ENCODE measurements at regions not wholly inside any gene's neighbourhood (a gene's known extent, or its start where the extent isn't known, plus 50 kb on each side); places are given as distances from the start of the nearest gene placed in this dataset.

DNA sequence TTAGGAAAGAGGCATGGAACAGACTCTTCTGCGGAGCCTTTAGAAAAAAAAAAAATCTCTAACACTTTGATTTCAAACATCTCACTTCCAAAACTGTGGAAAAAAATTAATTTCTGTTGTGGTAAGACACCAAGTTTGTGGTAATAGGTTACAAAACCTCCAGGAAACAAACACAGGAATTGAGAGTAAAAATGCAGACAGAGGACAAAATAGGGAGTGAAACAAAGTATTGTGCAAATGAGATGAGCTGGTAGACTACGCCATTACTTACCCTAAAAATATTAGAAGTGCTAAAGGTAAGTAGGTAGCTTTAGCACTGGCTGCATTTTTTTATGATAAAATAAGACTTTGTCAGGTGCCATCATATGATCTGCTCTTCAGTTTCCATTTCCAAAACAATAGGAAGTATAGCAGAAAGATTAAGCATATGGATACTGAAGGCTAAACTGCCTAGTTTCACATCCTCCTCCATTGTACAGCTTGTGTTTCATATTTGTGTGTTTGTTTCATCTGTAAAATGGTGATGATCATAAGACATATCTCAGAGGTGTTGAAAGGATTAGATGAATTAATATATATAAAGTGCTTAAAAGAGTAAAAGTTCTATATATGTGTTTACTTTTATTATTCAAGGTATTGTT lies 309.2 kb downstream of the NR4A2 start:
- no peaks in the 10 kb centered on the region for H3K79me2 ChIP-seq (ENCODE audit: control insufficient read depth, insufficient read depth, low read length)
- no peak for TF ChIP-seq GATA2 (IDR thresholded peaks at IDR 0.05; ENCODE audit: insufficient read depth, insufficient read length, low read depth, low read length)
- no peak for TF ChIP-seq FOS (IDR thresholded peaks at IDR 0.05; ENCODE audit: borderline replicate concordance, insufficient read depth, low read length)
- TF ChIP-seq, protein P1, sequence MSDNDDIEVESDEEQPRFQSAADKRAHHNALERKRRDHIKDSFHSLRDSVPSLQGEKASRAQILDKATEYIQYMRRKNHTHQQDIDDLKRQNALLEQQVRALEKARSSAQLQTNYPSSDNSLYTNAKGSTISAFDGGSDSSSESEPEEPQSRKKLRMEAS (IDR thresholded peaks at IDR 0.05; ENCODE audit: insufficient read depth, insufficient read length) = no peak
- TF ChIP-seq EZH2 (IDR thresholded peaks at IDR 0.05; ENCODE audit: borderline replicate concordance, low read depth, low read length, severe bottlenecking) = no peak
- no peak for TF ChIP-seq POLR2AphosphoS5 (IDR thresholded peaks at IDR 0.05; ENCODE audit: insufficient read depth, low read depth, low read length)
- TF ChIP-seq, protein P2, sequence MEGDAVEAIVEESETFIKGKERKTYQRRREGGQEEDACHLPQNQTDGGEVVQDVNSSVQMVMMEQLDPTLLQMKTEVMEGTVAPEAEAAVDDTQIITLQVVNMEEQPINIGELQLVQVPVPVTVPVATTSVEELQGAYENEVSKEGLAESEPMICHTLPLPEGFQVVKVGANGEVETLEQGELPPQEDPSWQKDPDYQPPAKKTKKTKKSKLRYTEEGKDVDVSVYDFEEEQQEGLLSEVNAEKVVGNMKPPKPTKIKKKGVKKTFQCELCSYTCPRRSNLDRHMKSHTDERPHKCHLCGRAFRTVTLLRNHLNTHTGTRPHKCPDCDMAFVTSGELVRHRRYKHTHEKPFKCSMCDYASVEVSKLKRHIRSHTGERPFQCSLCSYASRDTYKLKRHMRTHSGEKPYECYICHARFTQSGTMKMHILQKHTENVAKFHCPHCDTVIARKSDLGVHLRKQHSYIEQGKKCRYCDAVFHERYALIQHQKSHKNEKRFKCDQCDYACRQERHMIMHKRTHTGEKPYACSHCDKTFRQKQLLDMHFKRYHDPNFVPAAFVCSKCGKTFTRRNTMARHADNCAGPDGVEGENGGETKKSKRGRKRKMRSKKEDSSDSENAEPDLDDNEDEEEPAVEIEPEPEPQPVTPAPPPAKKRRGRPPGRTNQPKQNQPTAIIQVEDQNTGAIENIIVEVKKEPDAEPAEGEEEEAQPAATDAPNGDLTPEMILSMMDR (IDR thresholded peaks at IDR 0.05; ENCODE audit: extremely low read depth in 1 of 2, insufficient read depth in 1 of 2, low read depth in 1 of 2, low read length in 2 of 2) = no peak
- TF ChIP-seq JUN (IDR thresholded peaks at IDR 0.05; ENCODE audit: borderline replicate concordance, insufficient read depth, insufficient read length, low read depth) = no peak
- no peak for TF ChIP-seq POLR2A (IDR thresholded peaks at IDR 0.05; ENCODE audit: low read depth, low read length)
- TF ChIP-seq MYC (IDR thresholded peaks at IDR 0.05; ENCODE audit: low read depth, low read length) = no peak
- dilution Hi-C loops (cut with MboI; ENCODE audit: extremely low pct_ligation_motif_present, low sequenced_read_pairs) = no loop called here
- POLR2A ChIA-PET = no interaction called here
- H3K4me2 ChIP-seq (ENCODE audit: insufficient read depth, low read length) = no peak overlapping the region
- no peaks in the 10 kb centered on the region for H3K36me3 ChIP-seq (ENCODE audit: control insufficient read depth in 2 of 2, extremely low read depth in 1 of 2, insufficient read depth in 2 of 2, low read length in 2 of 2)
- no peaks in the 10 kb centered on the region for H3K27me3 ChIP-seq (ENCODE audit: control insufficient read depth in 2 of 2, insufficient read depth in 2 of 2, low read length in 2 of 2)
- intact Hi-C loops (cut with micrococcal nuclease) = no loop called here
- CTCF ChIA-PET = no interaction called here
- H2AFZ ChIP-seq (ENCODE audit: low read depth, low read length) = no peak overlapping the region
- no TSS peak for BruUV-seq (replicated peaks)
- no peak for DNase-seq (ENCODE audit: low read depth, low spot score)
- H3K4me3 ChIP-seq (replicated peaks in 1 of 3; ENCODE audit: insufficient read depth in 1 of 3, low read depth in 1 of 3, low read length in 3 of 3) = no peak overlapping the region
- H3K9me3 ChIP-seq (replicated peaks; ENCODE audit: control insufficient read depth, insufficient read depth, low read length) = no peaks in the 10 kb centered on the region
- no peak for FAIRE-seq
- H3K9me1 ChIP-seq (replicated peaks; ENCODE audit: control insufficient read depth, extremely low read depth, insufficient read depth, low read length) = no peaks in the 10 kb centered on the region
- H4K20me1 ChIP-seq (replicated peaks; ENCODE audit: control insufficient read depth, extremely low read depth, insufficient read depth, low read length) = no peaks in the 10 kb centered on the region
- H3K4me1 ChIP-seq (ENCODE audit: control insufficient read depth, extremely low read depth, insufficient read depth, low read length) = no peaks in the 10 kb centered on the region
- H3K27ac ChIP-seq (ENCODE audit: insufficient read depth, low read depth, low read length) = no peak overlapping the region
- H3K9ac ChIP-seq (replicated peaks; ENCODE audit: extremely low read depth, insufficient read depth, low read length) = no peak overlapping the region
